GM12892 (cell line): ENCODE measurements at regions not wholly inside any gene's neighbourhood (a gene's known extent, or its start where the extent isn't known, plus 50 kb on each side); places are given as distances from the start of the nearest gene placed in this dataset.
"Not testable (repeated sequence)": the region's sequence is repeated elsewhere in the genome, so short reads cannot be mapped to it uniquely, and the experiment has no call there.

ENCODE experiments used
- DNase-seq: peaks from one replicate; pipeline ENCODE4 v3.0.0; 2011; ENCODE audit not compliant: insufficient read length
- FAIRE-seq: peaks from 2 replicates; lab custom pipeline; 2011; peaks lifted over from hg19 to GRCh38; lab: Jason Lieb, UNC
- POLR2A ChIP-seq: IDR thresholded peaks from 2 replicates; pipeline ENCODE4 v1.6.1; 2011; ENCODE audit warnings: low read depth, low read length, control low read depth
- POLR2AphosphoS5 ChIP-seq: IDR thresholded peaks from 2 replicates; pipeline ENCODE4 v1.6.1; 2011; ENCODE audit warnings: low read depth, low read length, control low read depth
- TAF1 ChIP-seq: IDR thresholded peaks from 2 replicates; pipeline ENCODE4 v1.6.1; 2011; ENCODE audit warnings: low read depth, mild to moderate bottlenecking, control low read depth, low read length, borderline replicate concordance

- FAIRE-seq: no peak
- DNase-seq: no peak
- TF ChIP-seq POLR2AphosphoS5: no peak
- TF ChIP-seq TAF1: no peak
- TF ChIP-seq POLR2A: no peak
These were observed 483.5 kb downstream of the BRD1 start for GRCh38 chr22:49344161-49344560.

- no peak for TF ChIP-seq POLR2A
- TF ChIP-seq POLR2AphosphoS5: no peak
- no peak for TF ChIP-seq TAF1
- FAIRE-seq (no peak), DNase-seq (no peak)
These were observed 487.3 kb downstream of the BRD1 start for GRCh38 chr22:49340406-49340805.

- not testable (repeated sequence) for FAIRE-seq, DNase-seq
These were observed 491.2 kb downstream of the BRD1 start for GRCh38 chr22:49336483-49336882.

- TF ChIP-seq POLR2A (no peak), POLR2AphosphoS5 (no peak), TAF1 (no peak)
- DNase-seq (no peak), FAIRE-seq (no peak)
These were observed 492.7 kb downstream of the BRD1 start for GRCh38 chr22:49334976-49335375.

- TF ChIP-seq POLR2A: no peak
- no peak for TF ChIP-seq TAF1
- TF ChIP-seq POLR2AphosphoS5: no peak
- FAIRE-seq: no peak
- DNase-seq: no peak
These were observed 493.3 kb downstream of the BRD1 start for GRCh38 chr22:49334449-49334789.

- FAIRE-seq (no peak), DNase-seq (no peak)
- TF ChIP-seq TAF1 (no peak), POLR2AphosphoS5 (no peak), POLR2A (no peak)
These were observed 494.5 kb downstream of the BRD1 start for GRCh38 chr22:49333206-49333605.

- TF ChIP-seq TAF1 (no peak), POLR2AphosphoS5 (no peak), POLR2A (no peak)
- no peak for FAIRE-seq
- DNase-seq: no peak
These were observed 495.0 kb downstream of the BRD1 start for GRCh38 chr22:49332691-49333090.

GRCh38 chr22:49331878-49332277 lies 495.8 kb downstream of the BRD1 start:
- TF ChIP-seq POLR2AphosphoS5 (no peak), TAF1 (no peak), POLR2A (no peak)
- no peak for FAIRE-seq
- DNase-seq: no peak

- FAIRE-seq: no peak
- no peak for TF ChIP-seq POLR2A
- no peak for TF ChIP-seq POLR2AphosphoS5
- no peak for TF ChIP-seq TAF1
- no peak for DNase-seq
These were observed 496.4 kb downstream of the BRD1 start for GRCh38 chr22:49331223-49331815.

GRCh38 chr22:49330421-49331222 lies 497.1 kb downstream of the BRD1 start:
- FAIRE-seq (no peak), DNase-seq (no peak)
- TF ChIP-seq TAF1 (no peak), POLR2A (no peak), POLR2AphosphoS5 (no peak)

- no peak for FAIRE-seq
- TF ChIP-seq POLR2A: no peak
- TF ChIP-seq TAF1: no peak
- TF ChIP-seq POLR2AphosphoS5: no peak
- no peak for DNase-seq
These were observed 498.0 kb downstream of the BRD1 start for GRCh38 chr22:49329636-49330035.
